ENCODE measurements at regions not wholly inside any gene's neighbourhood (a gene's known extent, or its start where the extent isn't known, plus 50 kb on each side); places are given as distances from the start of the nearest gene placed in this dataset.

GRCh38 chr6:153251326-153251725 is 120.2 kb upstream of the RGS17 start:
- TF ChIP-seq CTCF (IDR thresholded peaks at IDR 0.05) = no peak
- no peak for TF ChIP-seq ZFX (IDR thresholded peaks at IDR 0.05; ENCODE audit: borderline replicate concordance)
